H1 (cell line): ENCODE measurements at regions not wholly inside any gene's neighbourhood (a gene's known extent, or its start where the extent isn't known, plus 50 kb on each side); places are given as distances from the start of the nearest gene placed in this dataset.
A peak's percentile ranks its signal among the peaks of the same experiment; 100 is the strongest.

ENCODE experiments used
- CTCF ChIA-PET: fragments of 300-600 bp; sonication (Branson Sonifier 250); formaldehyde crosslinking; loops from one replicate; lab custom pipeline; 2021; ENCODE audit not compliant: partially characterized antibody; lab: Charles Lee
- POLR2A ChIA-PET: fragments of 300-600 bp; sonication (Branson Sonifier 250); formaldehyde crosslinking; loops from one replicate; lab custom pipeline; 2021; ENCODE audit warnings: inconsistent platforms; ENCODE audit not compliant: partially characterized antibody; lab: Charles Lee
- DNase-seq, 2 experiments: peaks; one replicate each; pipeline versions ENCODE4 v3.0.0 to v3.0.0-alpha.2; 2010 to 2022; ENCODE audit warnings: low spot score in 2 of 2, low read depth in 1 of 2, mixed read lengths in 1 of 2
- FAIRE-seq: peaks from 2 replicates; lab custom pipeline; 2011; peaks lifted over from hg19 to GRCh38; lab: Jason Lieb, UNC
- H2AFZ ChIP-seq: 2 replicates; pipeline ENCODE4 v1.8.1; 2012; ENCODE audit warnings: low read length, inconsistent platforms
- H2AK5ac ChIP-seq: 2 replicates; pipeline ENCODE4 v1.6.1; 2013; ENCODE audit warnings: low read depth, low read length
- H2BK120ac ChIP-seq: replicated peaks from 2 replicates; pipeline ENCODE3; 2013; ENCODE audit warnings: low read depth, low read length, inconsistent platforms
- H2BK12ac ChIP-seq: 2 replicates; pipeline ENCODE4 v1.6.1; 2013; ENCODE audit warnings: low read depth, low read length
- H2BK15ac ChIP-seq: 2 replicates; pipeline ENCODE4 v1.6.1; 2013; ENCODE audit warnings: low read length
- H2BK20ac ChIP-seq: 2 replicates; pipeline ENCODE4 v1.6.1; 2013; ENCODE audit warnings: low read length
- H2BK5ac ChIP-seq: 2 replicates; pipeline ENCODE4 v1.6.1; 2013; ENCODE audit warnings: low read depth, low read length
- H3K14ac ChIP-seq: 2 replicates; pipeline ENCODE4 v1.6.1; 2013; ENCODE audit warnings: inconsistent platforms; ENCODE audit not compliant: insufficient read length
- H3K18ac ChIP-seq: 2 replicates; pipeline ENCODE4 v1.6.1; 2013; ENCODE audit warnings: low read length; ENCODE audit errors: extremely low read depth
- H3K23ac ChIP-seq: 2 replicates; pipeline ENCODE4 v1.6.1; 2013; ENCODE audit warnings: inconsistent platforms; ENCODE audit not compliant: insufficient read length
- H3K23me2 ChIP-seq: 2 replicates; pipeline ENCODE4 v1.6.1; 2013; ENCODE audit warnings: low read depth, low read length
- H3K27ac ChIP-seq: 2 replicates; pipeline ENCODE4 v1.6.1; 2011; ENCODE audit warnings: low read depth, low read length, inconsistent platforms
- H3K27me3 ChIP-seq, 4 experiments: replicated peaks in 1 of 4; 1 replicate in 1 of 4; 2 replicates in 3 of 4; pipeline versions ENCODE4 v1.6.1 to v1.8.1; 2011 to 2013; ENCODE audit warnings: low read length in 3 of 4, mild to moderate bottlenecking in 3 of 4, inconsistent platforms in 2 of 4, mixed read lengths in 2 of 4, moderate library complexity in 1 of 4; ENCODE audit not compliant: control insufficient read depth in 3 of 4, insufficient read depth in 3 of 4; ENCODE audit errors: extremely low read depth in 1 of 4
- H3K36me3 ChIP-seq, 4 experiments: 2 replicates each; pipeline versions ENCODE4 v1.6.1 to v1.8.1; 2011 to 2013; ENCODE audit warnings: mild to moderate bottlenecking in 4 of 4, low read length in 3 of 4, moderate library complexity in 2 of 4, control low read depth in 1 of 4, inconsistent platforms in 1 of 4; ENCODE audit not compliant: insufficient read depth in 4 of 4, control insufficient read depth in 2 of 4
- H3K4ac ChIP-seq: replicated peaks from 2 replicates; pipeline ENCODE3; 2013; ENCODE audit warnings: low read length, low read depth, mixed read lengths, inconsistent platforms; ENCODE audit not compliant: insufficient read length
- H3K4me1 ChIP-seq, 4 experiments: replicated peaks in 1 of 4; 1 replicate in 1 of 4; 2 replicates in 3 of 4; pipeline versions ENCODE4 v1.6.1 to v1.8.1; 2011 to 2013; ENCODE audit warnings: low read length in 3 of 4, inconsistent platforms in 2 of 4, mixed read lengths in 1 of 4; ENCODE audit not compliant: insufficient read depth in 4 of 4, control insufficient read depth in 3 of 4
- H3K4me2 ChIP-seq, 2 experiments: 2 replicates each; pipeline versions ENCODE4 v1.6.1 to v1.8.1; 2011 to 2013; ENCODE audit warnings: low read depth in 2 of 2, low read length in 2 of 2, control low read depth in 1 of 2, inconsistent platforms in 1 of 2, mild to moderate bottlenecking in 1 of 2; ENCODE audit not compliant: insufficient read depth in 1 of 2
- H3K4me3 ChIP-seq, 4 experiments: fragments of 200-600, 300-600 bp in 1 of 4; sonication (generic), shearing (Covaris generic), sonication (Bioruptor Twin) in 1 of 4; 2 replicates each; pipeline versions ENCODE4 v1.5.1 to v1.8.1; 2011 to 2016; ENCODE audit warnings: low read length in 4 of 4, low read depth in 3 of 4, control low read depth in 2 of 4, inconsistent platforms in 2 of 4, mild to moderate bottlenecking in 2 of 4, mixed read lengths in 1 of 4, moderate library complexity in 1 of 4; ENCODE audit not compliant: insufficient read depth in 2 of 4; ENCODE audit errors: extremely low read depth in 1 of 4
- H3K56ac ChIP-seq: replicated peaks from 2 replicates; pipeline ENCODE3; 2013; ENCODE audit warnings: low read depth, mild to moderate bottlenecking, mixed read lengths, low read length, inconsistent platforms; ENCODE audit not compliant: insufficient read length
- H3K79me1 ChIP-seq: 2 replicates; pipeline ENCODE4 v1.6.1; 2013; ENCODE audit warnings: low read depth, low read length, control low read depth
- H3K79me2 ChIP-seq, 2 experiments: 2 replicates each; pipeline versions ENCODE4 v1.6.1 to v1.8.1; 2012 to 2013; ENCODE audit warnings: low read length in 2 of 2, mild to moderate bottlenecking in 2 of 2, inconsistent platforms in 1 of 2; ENCODE audit not compliant: insufficient read depth in 2 of 2, control insufficient read depth in 1 of 2
- H3K9ac ChIP-seq, 4 experiments: replicated peaks in 1 of 4; 1 replicate in 1 of 4; 2 replicates in 3 of 4; pipeline versions ENCODE4 v1.6.1 to v1.8.1; 2011 to 2013; ENCODE audit warnings: low read depth in 3 of 4, low read length in 3 of 4, control low read depth in 2 of 4, mild to moderate bottlenecking in 2 of 4, moderate library complexity in 2 of 4, inconsistent platforms in 1 of 4; ENCODE audit errors: extremely low read depth in 1 of 4
- H3K9me3 ChIP-seq, 2 experiments: 2 replicates each; pipeline versions ENCODE4 v1.6.1 to v1.8.1; 2012 to 2013; ENCODE audit warnings: mild to moderate bottlenecking in 2 of 2, moderate library complexity in 2 of 2, control low read depth in 1 of 2, inconsistent platforms in 1 of 2, low read depth in 1 of 2, low read length in 1 of 2, mixed read lengths in 1 of 2; ENCODE audit not compliant: insufficient read depth in 2 of 2
- H4K20me1 ChIP-seq, 2 experiments: replicated peaks in 1 of 2; 2 replicates each; pipeline versions ENCODE3 to v1.8.1; 2011 to 2013; ENCODE audit warnings: inconsistent platforms in 2 of 2, low read length in 2 of 2, mild to moderate bottlenecking in 1 of 2; ENCODE audit not compliant: insufficient read depth in 2 of 2, control insufficient read depth in 1 of 2
- H4K5ac ChIP-seq: 2 replicates; pipeline ENCODE4 v1.6.1; 2013; ENCODE audit warnings: low read length, low read depth, mixed read lengths, inconsistent platforms; ENCODE audit not compliant: insufficient read length
- H4K8ac ChIP-seq: 2 replicates; pipeline ENCODE4 v1.8.0; 2013; ENCODE audit warnings: mild to moderate bottlenecking, moderate library complexity, low read length, inconsistent platforms; ENCODE audit not compliant: insufficient read depth; ENCODE audit errors: extremely low read depth
- H4K91ac ChIP-seq: replicated peaks from 2 replicates; pipeline ENCODE3; 2013; ENCODE audit warnings: low read length, mixed read lengths, inconsistent platforms; ENCODE audit not compliant: insufficient read length
- FOSL1 ChIP-seq: IDR thresholded peaks from 2 replicates; pipeline ENCODE4 v1.6.1; 2011; ENCODE audit warnings: mild to moderate bottlenecking, low read depth, low read length, moderate library complexity; ENCODE audit not compliant: insufficient read depth
- GTF2F1 ChIP-seq: IDR thresholded peaks from 2 replicates; pipeline ENCODE4 v1.6.1; 2012; ENCODE audit warnings: low read depth, low read length, improper control_type of control experiment, borderline replicate concordance
- HDAC2 ChIP-seq, 2 experiments: fragments of 300-600 bp in 1 of 2; sonication (generic) in 1 of 2; IDR thresholded peaks; 2 replicates each; pipeline ENCODE4 v1.6.1; 2011 to 2012; ENCODE audit warnings: low read depth in 2 of 2, low read length in 2 of 2, mild to moderate bottlenecking in 2 of 2, moderate library complexity in 2 of 2, borderline replicate concordance in 1 of 2, inconsistent platforms in 1 of 2
- RAD21 ChIP-seq, 2 experiments: IDR thresholded peaks in 1 of 2; conservative IDR thresholded peaks in 1 of 2; 2 replicates each; pipeline ENCODE4 v1.6.1; 2011; ENCODE audit warnings: low read depth in 2 of 2, low read length in 2 of 2, improper control_type of control experiment in 1 of 2, inconsistent platforms in 1 of 2, mild to moderate bottlenecking in 1 of 2, moderate library complexity in 1 of 2
- TEAD4 ChIP-seq: IDR thresholded peaks from 2 replicates; pipeline ENCODE4 v1.6.1; 2012; ENCODE audit warnings: low read depth, low read length, inconsistent platforms, mixed read lengths
- YY1 ChIP-seq: IDR thresholded peaks from 2 replicates; pipeline ENCODE4 v1.6.1; 2011; ENCODE audit warnings: low read depth, mild to moderate bottlenecking, low read length
- WGBS, 2 experiments: shearing (Covaris generic) in 1 of 2; methylation state at CpG; one replicate each; pipeline versions ENCODE4 v1.1.6 to v1.1.7; 2013 to 2015; ENCODE audit warnings: low lambda C conversion rate in 2 of 2, mixed read lengths in 2 of 2, inconsistent platforms in 1 of 2, low coverage in 1 of 2, missing lambda C conversion rate in 1 of 2; ENCODE audit not compliant: insufficient replicate concordance in 2 of 2, insufficient coverage in 1 of 2, insufficient read length in 1 of 2; ENCODE audit errors: extremely low coverage in 1 of 2, missing lambda C conversion rate in 1 of 2; 5-methylcytosine and 5-hydroxymethylcytosine counted together
- TF ChIP-seq, protein P1 (sequence below): IDR thresholded peaks from 2 replicates; pipeline ENCODE4 v1.6.1; 2012; ENCODE audit warnings: low read length, inconsistent platforms
- TF ChIP-seq, protein P2 (sequence below): IDR thresholded peaks from 2 replicates; pipeline ENCODE4 v1.6.1; 2012; ENCODE audit warnings: inconsistent platforms

DNA sequence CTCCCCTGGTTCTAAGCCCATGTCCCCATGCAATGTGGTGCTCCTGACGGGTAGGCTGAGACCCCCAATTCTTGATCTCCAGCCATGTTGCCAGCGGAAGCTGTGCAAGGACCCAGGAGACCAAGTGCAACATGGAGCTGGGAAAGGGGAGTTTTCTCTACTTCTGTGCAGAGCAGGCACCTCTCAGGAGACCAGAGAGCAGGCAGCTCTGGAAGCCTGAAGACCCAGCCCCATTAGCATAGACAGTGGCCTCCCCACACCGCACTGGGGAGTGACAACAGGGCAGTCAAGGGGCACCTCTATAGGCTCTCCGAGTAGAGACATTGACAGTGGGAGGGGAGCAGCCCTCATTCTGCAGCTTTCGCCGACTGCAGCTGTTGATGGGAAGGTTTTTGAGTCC is 410.2 kb downstream of the MATN1 start:
- Histone ChIP-seq H3K79me2 (no peaks in the 10 kb centered on the region), H2BK15ac (no peak overlapping the region), H3K23me2 (no peaks in the 10 kb centered on the region), H3K9ac (no peak overlapping the region), H3K23ac (no peak overlapping the region), H4K8ac (no peak overlapping the region), H4K5ac (no peak overlapping the region), H3K36me3 (no peaks in the 10 kb centered on the region), H3K27ac (no peak overlapping the region), H3K14ac (no peak overlapping the region), H2AFZ (no peak overlapping the region; the same call in 1 of the 2 replicates), H2BK5ac (no peak overlapping the region), H4K20me1 (no peaks in the 10 kb centered on the region), H3K79me1 (no peaks in the 10 kb centered on the region), H3K56ac (no peak overlapping the region), H2BK120ac (no peak overlapping the region), H3K4me3 (no peak overlapping the region), H4K91ac (no peak overlapping the region), H2BK12ac (no peak overlapping the region), H3K18ac (no peak overlapping the region; the same call in 1 of the 2 replicates), H2AK5ac (no peak overlapping the region), H3K4me1 (peaks cover 0 to 3% (median 0%) of the 10 kb centered on the region in 4 experiments; a peak in 1 of 7 replicates), H2BK20ac (no peak overlapping the region), H3K9me3 (no peaks in the 10 kb centered on the region), H3K4ac (no peak overlapping the region), H3K4me2 (no peak overlapping the region), H3K27me3 (no peaks in the 10 kb centered on the region)
- CTCF ChIA-PET: interaction anchor here (0.9 to 3.5 kb wide), 4 partner anchors 9 to 46 kb away, joined by 3 to 20 read pairs (median 4); no protein-coding TSS in a partner anchor
- WGBS, 2 experiments: 93% methylated on average over 6 of the region's 6 CpGs; no CpG with 5 or more reads in 1 of the 2 experiments
- DNase-seq (peak in 1 of 2 experiments; percentile 28), FAIRE-seq (no peak)
- POLR2A ChIA-PET: no interaction called here
- no peak for TF ChIP-seq TEAD4
- TF ChIP-seq RAD21 (IDR thresholded peaks at IDR 0.05 in 1 of 2, conservative IDR thresholded peaks at IDR 0.05 in 1 of 2; ENCODE audit: low read depth in 2 of 2, low read length in 2 of 2): no peak
- TF ChIP-seq, protein P1, sequence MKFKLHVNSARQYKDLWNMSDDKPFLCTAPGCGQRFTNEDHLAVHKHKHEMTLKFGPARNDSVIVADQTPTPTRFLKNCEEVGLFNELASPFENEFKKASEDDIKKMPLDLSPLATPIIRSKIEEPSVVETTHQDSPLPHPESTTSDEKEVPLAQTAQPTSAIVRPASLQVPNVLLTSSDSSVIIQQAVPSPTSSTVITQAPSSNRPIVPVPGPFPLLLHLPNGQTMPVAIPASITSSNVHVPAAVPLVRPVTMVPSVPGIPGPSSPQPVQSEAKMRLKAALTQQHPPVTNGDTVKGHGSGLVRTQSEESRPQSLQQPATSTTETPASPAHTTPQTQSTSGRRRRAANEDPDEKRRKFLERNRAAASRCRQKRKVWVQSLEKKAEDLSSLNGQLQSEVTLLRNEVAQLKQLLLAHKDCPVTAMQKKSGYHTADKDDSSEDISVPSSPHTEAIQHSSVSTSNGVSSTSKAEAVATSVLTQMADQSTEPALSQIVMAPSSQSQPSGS: no peak
- no peak for TF ChIP-seq HDAC2 (IDR thresholded peaks at IDR 0.05; ENCODE audit: borderline replicate concordance in 1 of 2, low read depth in 2 of 2, low read length in 2 of 2)
- TF ChIP-seq, protein P2, sequence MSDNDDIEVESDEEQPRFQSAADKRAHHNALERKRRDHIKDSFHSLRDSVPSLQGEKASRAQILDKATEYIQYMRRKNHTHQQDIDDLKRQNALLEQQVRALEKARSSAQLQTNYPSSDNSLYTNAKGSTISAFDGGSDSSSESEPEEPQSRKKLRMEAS: no peak
- TF ChIP-seq FOSL1: no peak
- TF ChIP-seq YY1: no peak
- TF ChIP-seq GTF2F1: no peak
